Astrocyte (in vitro differentiated cells and primary cell): ENCODE measurements at regions not wholly inside any gene's neighbourhood (a gene's known extent, or its start where the extent isn't known, plus 50 kb on each side); places are given as distances from the start of the nearest gene placed in this dataset.

ENCODE experiments used
- EZH2 ChIP-seq: IDR thresholded peaks from 2 replicates; pipeline ENCODE4 v1.6.1; 2012; ENCODE audit warnings: mild to moderate bottlenecking, low read length, inconsistent platforms; ENCODE audit not compliant: insufficient read depth
- TF ChIP-seq, protein P1 (sequence below): IDR thresholded peaks from 2 replicates; pipeline ENCODE4 v1.5.1; 2011; ENCODE audit warnings: low read depth, mild to moderate bottlenecking, inconsistent platforms, low read length, moderate library complexity; ENCODE audit not compliant: insufficient read depth

DNA sequence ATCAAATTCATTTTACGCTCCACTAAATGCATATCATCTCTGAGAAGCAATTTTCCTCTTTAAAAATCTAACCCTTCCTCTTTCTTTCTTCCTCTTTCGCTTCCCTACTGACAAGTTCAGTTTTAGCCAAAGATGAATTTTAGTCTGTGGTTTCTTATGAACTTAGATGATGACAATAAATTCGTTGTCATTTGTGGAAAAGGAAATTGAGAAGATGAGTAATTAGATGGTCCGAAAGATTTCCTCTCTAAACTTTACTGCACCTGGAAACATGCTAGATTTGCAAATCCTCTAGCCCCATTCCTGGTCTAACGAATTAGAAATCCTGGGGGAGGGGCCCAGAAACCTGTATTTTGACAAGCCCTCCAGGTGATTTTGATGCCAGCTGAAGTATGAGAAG is 855.4 kb upstream of the CHORDC1 start:
- TF ChIP-seq EZH2: no peak
- TF ChIP-seq, protein P1, sequence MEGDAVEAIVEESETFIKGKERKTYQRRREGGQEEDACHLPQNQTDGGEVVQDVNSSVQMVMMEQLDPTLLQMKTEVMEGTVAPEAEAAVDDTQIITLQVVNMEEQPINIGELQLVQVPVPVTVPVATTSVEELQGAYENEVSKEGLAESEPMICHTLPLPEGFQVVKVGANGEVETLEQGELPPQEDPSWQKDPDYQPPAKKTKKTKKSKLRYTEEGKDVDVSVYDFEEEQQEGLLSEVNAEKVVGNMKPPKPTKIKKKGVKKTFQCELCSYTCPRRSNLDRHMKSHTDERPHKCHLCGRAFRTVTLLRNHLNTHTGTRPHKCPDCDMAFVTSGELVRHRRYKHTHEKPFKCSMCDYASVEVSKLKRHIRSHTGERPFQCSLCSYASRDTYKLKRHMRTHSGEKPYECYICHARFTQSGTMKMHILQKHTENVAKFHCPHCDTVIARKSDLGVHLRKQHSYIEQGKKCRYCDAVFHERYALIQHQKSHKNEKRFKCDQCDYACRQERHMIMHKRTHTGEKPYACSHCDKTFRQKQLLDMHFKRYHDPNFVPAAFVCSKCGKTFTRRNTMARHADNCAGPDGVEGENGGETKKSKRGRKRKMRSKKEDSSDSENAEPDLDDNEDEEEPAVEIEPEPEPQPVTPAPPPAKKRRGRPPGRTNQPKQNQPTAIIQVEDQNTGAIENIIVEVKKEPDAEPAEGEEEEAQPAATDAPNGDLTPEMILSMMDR: no peak
